ENCODE measurements at regions not wholly inside any gene's neighbourhood (a gene's known extent, or its start where the extent isn't known, plus 50 kb on each side); places are given as distances from the start of the nearest gene placed in this dataset.

GRCh38 chr12:72723732-72724131 is 451.6 kb downstream of the TRHDE start:
- TF ChIP-seq, protein P1, sequence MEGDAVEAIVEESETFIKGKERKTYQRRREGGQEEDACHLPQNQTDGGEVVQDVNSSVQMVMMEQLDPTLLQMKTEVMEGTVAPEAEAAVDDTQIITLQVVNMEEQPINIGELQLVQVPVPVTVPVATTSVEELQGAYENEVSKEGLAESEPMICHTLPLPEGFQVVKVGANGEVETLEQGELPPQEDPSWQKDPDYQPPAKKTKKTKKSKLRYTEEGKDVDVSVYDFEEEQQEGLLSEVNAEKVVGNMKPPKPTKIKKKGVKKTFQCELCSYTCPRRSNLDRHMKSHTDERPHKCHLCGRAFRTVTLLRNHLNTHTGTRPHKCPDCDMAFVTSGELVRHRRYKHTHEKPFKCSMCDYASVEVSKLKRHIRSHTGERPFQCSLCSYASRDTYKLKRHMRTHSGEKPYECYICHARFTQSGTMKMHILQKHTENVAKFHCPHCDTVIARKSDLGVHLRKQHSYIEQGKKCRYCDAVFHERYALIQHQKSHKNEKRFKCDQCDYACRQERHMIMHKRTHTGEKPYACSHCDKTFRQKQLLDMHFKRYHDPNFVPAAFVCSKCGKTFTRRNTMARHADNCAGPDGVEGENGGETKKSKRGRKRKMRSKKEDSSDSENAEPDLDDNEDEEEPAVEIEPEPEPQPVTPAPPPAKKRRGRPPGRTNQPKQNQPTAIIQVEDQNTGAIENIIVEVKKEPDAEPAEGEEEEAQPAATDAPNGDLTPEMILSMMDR (IDR thresholded peaks at IDR 0.05), result no peak
- no peak for TF ChIP-seq POLR2A (IDR thresholded peaks at IDR 0.05)
